ENCODE measurements at regions not wholly inside any gene's neighbourhood (a gene's known extent, or its start where the extent isn't known, plus 50 kb on each side); places are given as distances from the start of the nearest gene placed in this dataset.

GRCh38 chr6:74742793-74743508, 462.9 kb downstream of the COL12A1 start:
- intact Hi-C loops (cut with micrococcal nuclease): no loop called here
- Histone ChIP-seq H3K36me3 (ENCODE audit: low read depth, low read length) (no peaks in the 10 kb centered on the region), H3K4me1 (ENCODE audit: insufficient read depth, low read length) (peaks cover 8% of the 10 kb centered on the region; the same call in 1 of the 2 replicates), H3K27me3 (ENCODE audit: low read length) (no peaks in the 10 kb centered on the region), H3K9me2 (replicated peaks; ENCODE audit: low read length) (no peaks in the 10 kb centered on the region), H3K79me2 (ENCODE audit: low read length) (no peaks in the 10 kb centered on the region), H3K9me3 (ENCODE audit: low read length) (no peaks in the 10 kb centered on the region), H3K9ac (ENCODE audit: low read length) (no peak overlapping the region), H3K4me3 (ENCODE audit: low read length) (no peak overlapping the region), H3K4me2 (ENCODE audit: low read length) (no peak overlapping the region), H4K20me1 (ENCODE audit: low read length) (no peaks in the 10 kb centered on the region), H3K27ac (ENCODE audit: low read length) (no peak overlapping the region), H3F3A (ENCODE audit: low read length, unreplicated experiment) (no peaks in the 10 kb centered on the region), H2AFZ (ENCODE audit: low read length) (no peak overlapping the region)
- DNase-seq (peak; percentile 42), ATAC-seq (peak; percentile 63)
- no TSS peak for BruUV-seq (replicated peaks)
- TF ChIP-seq EZH2 (IDR thresholded peaks at IDR 0.05; ENCODE audit: low read length, unreplicated experiment) (no peak), EZH2phosphoT487 (IDR thresholded peaks at IDR 0.05; ENCODE audit: borderline replicate concordance, low read length) (no peak), CTCF (conservative IDR thresholded peaks at IDR 0.05; ENCODE audit: low read depth, low read length) (no peak)
- POLR2A ChIA-PET (ENCODE audit: unreplicated experiment): interaction anchor here (0.6 kb wide), 1 partner anchor 44 kb away, joined by 3 read pairs; no protein-coding TSS in a partner anchor
- CTCF ChIA-PET: no interaction called here

GRCh38 chr6:74741646-74742045, 464.2 kb downstream of the COL12A1 start:
- ChIA-PET CTCF (no interaction called here), POLR2A (ENCODE audit: unreplicated experiment) (no interaction called here)
- no peak overlapping the region for H3K27ac ChIP-seq (ENCODE audit: low read length)
- no peak overlapping the region for H3K4me2 ChIP-seq (ENCODE audit: low read length)
- no TSS peak for BruUV-seq (replicated peaks)
- H4K20me1 ChIP-seq (ENCODE audit: low read length): no peaks in the 10 kb centered on the region
- TF ChIP-seq CTCF (conservative IDR thresholded peaks at IDR 0.05; ENCODE audit: low read depth, low read length) (no peak), EZH2phosphoT487 (IDR thresholded peaks at IDR 0.05; ENCODE audit: borderline replicate concordance, low read length) (no peak), EZH2 (IDR thresholded peaks at IDR 0.05; ENCODE audit: low read length, unreplicated experiment) (no peak)
- H3K79me2 ChIP-seq (ENCODE audit: low read length): no peaks in the 10 kb centered on the region
- H3K9me3 ChIP-seq (ENCODE audit: low read length): no peaks in the 10 kb centered on the region
- H3K27me3 ChIP-seq (ENCODE audit: low read length): no peaks in the 10 kb centered on the region
- DNase-seq (no peak), ATAC-seq (no peak)
- H3K36me3 ChIP-seq (ENCODE audit: low read depth, low read length): no peaks in the 10 kb centered on the region
- intact Hi-C loops (cut with micrococcal nuclease): no loop called here
- no peak overlapping the region for H2AFZ ChIP-seq (ENCODE audit: low read length)
- no peaks in the 10 kb centered on the region for H3K9me2 ChIP-seq (replicated peaks; ENCODE audit: low read length)
- no peak overlapping the region for H3K4me3 ChIP-seq (ENCODE audit: low read length)
- H3K4me1 ChIP-seq (ENCODE audit: insufficient read depth, low read length): peaks cover 8% of the 10 kb centered on the region; the same call in 1 of the 2 replicates
- no peaks in the 10 kb centered on the region for H3F3A ChIP-seq (ENCODE audit: low read length, unreplicated experiment)
- H3K9ac ChIP-seq (ENCODE audit: low read length): no peak overlapping the region

- Histone ChIP-seq H3K27ac (ENCODE audit: low read length) (no peak overlapping the region), H3F3A (ENCODE audit: low read length, unreplicated experiment) (no peaks in the 10 kb centered on the region), H3K9me3 (ENCODE audit: low read length) (no peaks in the 10 kb centered on the region), H4K20me1 (ENCODE audit: low read length) (no peaks in the 10 kb centered on the region), H3K4me2 (ENCODE audit: low read length) (no peak overlapping the region), H2AFZ (ENCODE audit: low read length) (no peak overlapping the region), H3K79me2 (ENCODE audit: low read length) (no peaks in the 10 kb centered on the region), H3K9ac (ENCODE audit: low read length) (no peak overlapping the region), H3K9me2 (replicated peaks; ENCODE audit: low read length) (no peaks in the 10 kb centered on the region), H3K4me1 (ENCODE audit: insufficient read depth, low read length) (peaks cover 18% of the 10 kb centered on the region), H3K36me3 (ENCODE audit: low read depth, low read length) (no peaks in the 10 kb centered on the region), H3K27me3 (ENCODE audit: low read length) (no peaks in the 10 kb centered on the region), H3K4me3 (ENCODE audit: low read length) (no peak overlapping the region)
- DNase-seq (peak; percentile 72), ATAC-seq (peak; percentile 38; the same call in 1 of the 2 replicates)
- BruUV-seq (replicated peaks): no TSS peak
- TF ChIP-seq EZH2 (IDR thresholded peaks at IDR 0.05; ENCODE audit: low read length, unreplicated experiment): no peak
- no peak for TF ChIP-seq EZH2phosphoT487 (IDR thresholded peaks at IDR 0.05; ENCODE audit: borderline replicate concordance, low read length)
- TF ChIP-seq CTCF (conservative IDR thresholded peaks at IDR 0.05; ENCODE audit: low read depth, low read length): no peak
- intact Hi-C loops (cut with micrococcal nuclease): no loop called here
- POLR2A ChIA-PET (ENCODE audit: unreplicated experiment): no interaction called here
- CTCF ChIA-PET: no interaction called here
These were observed 470.5 kb downstream of the COL12A1 start for GRCh38 chr6:74735304-74735703.
